HG02571 (cell line): ENCODE measurements at regions not wholly inside any gene's neighbourhood (a gene's known extent, or its start where the extent isn't known, plus 50 kb on each side); places are given as distances from the start of the nearest gene placed in this dataset.

Experiments used
- ATAC-seq: cut with Tn5 transposase; IDR thresholded peaks from one replicate; pipeline ENCODE4 v1.9.1; 2021; ENCODE audit warnings: mild to moderate bottlenecking, moderate library complexity; ENCODE audit not compliant: unreplicated experiment

DNA sequence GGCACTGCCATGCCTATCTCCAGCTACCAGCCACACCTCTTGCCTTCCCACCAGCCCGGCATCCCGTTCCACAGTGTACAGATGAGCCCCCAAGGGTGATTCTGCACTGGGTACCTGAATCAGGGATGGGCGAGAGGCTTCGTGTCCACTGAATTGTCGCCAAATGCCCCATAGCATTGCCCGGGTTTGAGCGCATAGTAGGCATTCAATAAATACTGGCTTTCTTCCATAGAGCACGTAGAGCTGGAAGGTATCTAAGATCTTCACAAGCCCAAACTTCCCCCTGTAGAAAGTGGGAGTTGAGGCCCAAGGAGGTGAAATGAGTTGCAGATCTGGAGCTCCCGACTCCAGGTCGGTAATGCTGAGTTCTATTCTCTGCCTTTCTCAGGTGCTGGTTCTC lies 358.7 kb downstream of the LPIN1 start:
- ATAC-seq = no peak

DNA sequence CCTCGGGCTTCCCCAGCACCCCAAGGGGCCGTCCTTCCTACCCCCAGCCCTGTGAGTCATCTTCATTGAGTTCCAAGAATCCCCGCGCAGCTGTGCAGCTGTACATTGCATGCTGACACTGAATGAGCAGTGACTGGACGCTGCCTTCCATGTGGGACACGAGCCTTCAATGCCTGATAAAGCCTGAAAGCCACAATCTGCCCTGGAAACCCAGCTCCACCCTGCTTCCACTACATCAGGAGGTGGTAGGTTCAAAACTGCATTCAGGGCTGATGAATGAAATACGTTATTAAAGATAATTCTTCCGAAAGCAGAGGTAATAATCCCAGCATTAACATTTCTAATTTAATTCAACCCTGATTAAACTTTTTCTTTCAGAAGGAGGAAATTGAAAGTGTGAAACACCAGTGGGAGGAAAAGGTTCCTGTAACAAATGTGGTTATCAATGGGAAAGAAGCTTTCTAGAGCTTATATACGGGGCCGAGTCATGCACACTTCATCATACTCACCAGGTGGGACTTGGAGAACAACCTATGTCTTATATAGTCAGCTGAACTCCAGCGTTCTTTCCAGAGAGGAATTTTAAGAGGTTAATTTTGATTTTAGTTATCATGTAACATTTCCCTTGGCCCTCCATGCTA lies 360.1 kb downstream of the LPIN1 start:
- ATAC-seq = peak; percentile 83

DNA sequence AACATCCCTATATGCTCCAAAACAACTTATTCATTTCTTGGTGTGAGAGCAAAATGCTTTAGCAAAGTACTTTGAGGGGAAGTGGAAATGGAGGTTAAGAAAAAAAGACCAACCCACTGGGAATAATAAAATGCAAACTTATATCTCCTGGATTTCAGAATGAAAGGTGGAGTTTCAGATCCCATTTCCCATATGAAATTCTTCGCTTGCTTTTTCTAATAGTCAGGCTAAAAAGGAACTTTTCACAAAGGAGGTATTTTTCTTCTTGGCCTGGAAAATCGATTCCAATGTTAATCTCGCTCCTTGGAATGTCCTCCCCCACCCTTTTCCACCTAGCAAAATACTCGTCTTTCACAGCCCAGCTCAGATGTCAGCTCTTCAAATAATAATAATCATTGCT lies 360.9 kb downstream of the LPIN1 start:
- ATAC-seq = no peak

DNA sequence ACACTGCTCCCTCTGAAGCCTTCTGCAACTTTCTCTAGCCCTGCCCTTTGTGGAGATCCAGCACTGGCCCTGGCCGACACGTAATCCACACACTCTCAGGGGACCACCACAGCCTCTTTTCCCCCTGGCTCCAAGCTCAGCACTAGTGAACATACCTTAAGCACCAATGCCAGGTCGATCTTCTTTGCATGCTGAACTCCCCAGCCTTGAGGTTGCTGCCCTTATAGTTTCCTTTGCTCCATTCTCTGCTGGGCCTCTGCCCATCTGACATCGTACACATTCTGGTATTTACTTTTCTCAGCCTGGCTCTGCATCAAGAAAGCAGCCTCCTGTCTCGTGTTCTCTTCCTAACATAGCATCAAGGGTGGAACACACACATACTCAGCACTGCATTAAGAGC lies 361.5 kb downstream of the LPIN1 start:
- no peak for ATAC-seq

DNA sequence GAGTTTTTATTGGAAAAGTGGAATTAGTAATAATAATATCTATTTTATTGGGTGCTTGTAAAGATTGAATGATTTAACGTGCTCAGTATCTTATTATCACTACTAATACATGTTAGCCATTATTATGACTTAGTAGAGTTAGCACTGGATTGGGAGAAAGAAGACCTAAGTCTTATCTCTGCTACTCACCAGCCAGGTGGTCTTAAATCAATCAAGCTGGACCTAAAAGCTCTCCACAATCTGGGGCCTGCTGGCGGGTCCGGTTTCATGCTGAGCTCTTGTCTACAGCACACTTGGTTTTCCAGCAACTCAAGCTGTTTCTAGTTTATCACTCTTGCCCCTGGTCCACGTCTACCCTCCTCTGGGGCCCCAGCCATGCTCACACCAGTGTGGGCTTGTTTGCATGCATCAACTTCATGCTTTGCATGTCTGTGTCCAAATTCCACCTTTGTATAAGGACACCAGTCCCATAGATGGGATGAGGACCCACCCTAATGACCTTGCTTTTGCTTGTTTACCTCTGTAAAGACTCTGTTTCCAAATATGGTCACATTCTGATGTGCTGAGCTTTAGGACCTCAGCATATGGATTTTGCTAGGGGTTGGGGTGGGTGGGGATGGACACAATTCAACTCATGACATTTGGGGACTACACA lies 363.1 kb downstream of the LPIN1 start:
- ATAC-seq = no peak

DNA sequence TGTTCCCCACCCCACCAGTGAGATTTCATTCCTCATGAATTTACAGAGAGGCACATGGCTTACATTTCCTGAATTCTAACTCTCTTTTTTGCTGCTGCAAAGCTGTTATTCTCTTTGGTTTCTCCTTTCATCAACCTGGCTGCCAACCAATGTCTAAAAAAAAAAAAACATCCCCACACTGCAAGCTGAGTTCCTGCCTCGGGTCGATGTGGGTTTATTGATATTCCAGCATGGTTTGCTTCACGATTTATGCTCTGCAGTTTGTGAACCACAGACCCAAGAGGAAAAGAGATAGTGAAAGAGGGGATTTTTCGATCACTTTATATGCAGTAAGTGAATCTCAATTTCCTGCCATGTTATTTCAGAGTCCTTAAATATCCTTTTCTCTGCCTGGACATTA lies 363.6 kb downstream of the LPIN1 start:
- ATAC-seq = no peak

DNA sequence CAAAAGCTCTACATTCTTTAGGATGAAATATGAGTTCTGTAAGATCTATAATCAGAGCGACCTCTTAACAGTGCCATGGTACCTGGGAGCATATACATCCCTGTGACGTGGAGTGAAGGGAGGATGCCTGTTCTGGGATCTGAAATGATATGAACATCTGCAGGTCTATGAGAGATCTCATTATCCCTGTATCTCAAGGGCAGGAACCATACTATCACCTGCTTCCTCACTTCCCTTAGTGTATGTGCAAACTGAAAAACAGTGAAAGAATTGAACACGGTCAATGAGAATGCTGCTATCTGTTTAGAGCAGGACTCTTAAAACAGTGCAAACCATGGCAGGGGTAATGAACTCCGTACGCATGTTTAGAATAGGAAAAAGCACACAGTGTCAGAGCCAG lies 364.0 kb downstream of the LPIN1 start:
- no peak for ATAC-seq

DNA sequence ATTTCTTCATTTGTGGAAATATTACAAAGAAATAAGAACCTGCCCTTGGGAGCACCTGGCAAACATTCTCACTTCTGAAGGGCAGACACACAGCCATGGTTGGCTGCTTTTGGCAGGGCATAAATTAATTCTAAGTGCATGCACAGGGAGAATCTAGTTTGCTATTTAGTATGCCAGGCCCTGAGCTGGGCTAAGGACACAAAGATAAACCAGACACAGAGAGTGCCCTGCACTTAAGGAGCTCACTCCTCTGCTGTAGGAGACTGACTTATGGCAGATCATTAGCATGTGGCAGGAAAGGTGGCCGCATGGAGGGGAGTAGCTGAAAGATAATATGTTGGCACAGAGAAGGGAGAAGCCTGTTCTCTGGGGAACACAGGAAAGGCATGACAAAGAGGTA lies 367.0 kb downstream of the LPIN1 start:
- no peak for ATAC-seq

DNA sequence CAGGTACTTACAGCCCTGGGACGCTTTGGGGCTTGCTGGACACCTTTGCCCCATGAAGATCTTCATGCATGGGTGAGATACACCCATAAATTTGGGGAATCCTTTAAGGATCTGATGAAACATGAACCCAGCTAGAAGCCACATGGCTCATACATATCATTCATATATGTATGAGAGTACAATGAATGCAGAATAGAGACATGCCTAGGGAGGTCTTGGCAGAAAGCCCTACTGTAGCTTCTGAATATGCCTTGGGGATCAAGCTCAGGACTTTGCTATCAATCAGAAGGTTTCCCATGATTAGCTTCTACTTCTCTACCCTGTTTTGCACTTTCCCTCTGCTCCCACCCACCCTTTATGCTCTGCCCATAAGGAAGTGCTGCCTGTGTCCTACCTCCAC lies 368.4 kb downstream of the LPIN1 start:
- no peak for ATAC-seq

DNA sequence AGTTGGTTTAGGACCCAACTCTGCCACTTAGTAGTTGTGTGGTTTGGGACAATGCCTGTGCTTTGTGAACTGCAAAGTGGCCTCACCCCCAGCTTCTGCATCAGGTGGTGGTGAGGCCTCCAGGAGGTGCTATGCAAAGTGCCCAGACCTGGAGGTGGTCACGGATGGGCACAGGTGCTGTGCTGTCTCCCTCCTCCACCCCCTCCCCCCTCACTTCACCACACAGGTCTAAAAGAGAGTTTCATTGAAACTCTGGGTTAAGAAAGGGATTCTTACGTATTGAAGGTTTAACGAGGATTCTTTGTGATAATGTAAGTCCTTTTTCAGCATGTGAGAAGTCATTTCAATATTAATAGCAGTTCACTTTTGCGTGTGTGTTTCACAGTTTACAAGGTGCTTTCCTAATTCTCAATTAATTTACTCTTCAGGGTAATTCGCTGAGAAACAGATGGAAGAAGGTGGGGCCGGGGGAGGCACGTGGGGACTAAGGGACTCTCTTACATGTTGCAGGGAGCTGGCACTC lies 369.9 kb downstream of the LPIN1 start:
- peak; percentile 51 for ATAC-seq

DNA sequence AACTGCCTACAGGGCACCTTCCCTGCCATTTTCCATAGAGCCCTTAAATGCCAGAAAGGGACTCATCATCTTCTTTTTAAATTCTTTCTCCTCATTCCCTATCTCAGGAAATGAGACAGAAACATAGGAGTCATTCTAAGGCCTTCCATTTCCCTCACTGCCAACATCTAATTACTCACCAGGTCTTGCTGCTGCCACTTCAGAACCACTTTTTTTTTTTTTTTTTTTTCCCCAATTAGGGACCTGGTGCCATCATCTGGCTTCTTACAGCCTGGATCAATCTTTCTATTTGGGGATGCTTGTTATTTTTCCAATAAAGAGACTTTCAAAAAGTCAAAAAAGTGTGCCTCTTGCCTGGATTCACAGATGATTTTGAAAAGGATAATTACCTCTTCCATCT lies 373.4 kb downstream of the LPIN1 start:
- ATAC-seq = no peak

DNA sequence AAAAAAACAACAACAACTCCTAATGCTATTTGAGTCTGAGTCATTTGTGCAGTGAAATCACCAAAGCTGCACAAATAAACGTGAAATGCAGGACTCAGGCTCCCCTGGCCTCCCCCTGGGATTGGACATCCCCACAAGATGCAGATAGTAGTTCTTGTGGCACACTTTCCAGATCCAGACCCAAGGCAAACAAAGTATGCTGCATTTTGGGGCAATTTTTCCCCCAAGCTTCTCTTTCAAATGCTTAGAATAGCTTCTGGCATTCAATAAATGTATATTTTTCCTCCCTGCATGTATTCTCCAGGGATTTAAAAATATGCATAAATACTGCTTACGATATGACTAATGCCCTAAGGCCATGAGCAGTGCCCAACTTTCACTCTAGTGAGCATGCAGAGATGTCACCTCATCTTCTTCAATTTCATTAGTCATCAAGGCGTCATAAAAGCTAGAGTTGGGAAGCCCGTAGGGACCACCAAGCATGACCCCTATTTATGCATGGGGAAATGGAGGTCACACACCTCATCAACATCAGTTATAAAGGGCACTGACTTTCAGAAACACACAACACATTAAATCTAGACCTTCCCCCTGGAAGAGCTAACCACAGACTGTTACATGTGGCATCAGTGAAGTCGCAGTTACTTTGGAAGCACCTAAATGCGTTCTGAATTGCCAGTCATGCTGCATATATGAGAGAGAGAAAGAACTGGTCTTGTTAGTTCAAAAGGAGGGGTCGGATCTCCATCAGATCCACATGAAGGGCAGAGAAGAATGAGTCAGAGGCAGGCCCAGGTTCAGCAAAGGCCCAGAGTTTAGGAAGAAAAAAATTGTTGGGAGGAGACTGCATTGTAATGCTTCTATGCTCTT lies 374.1 kb downstream of the LPIN1 start:
- no peak for ATAC-seq

DNA sequence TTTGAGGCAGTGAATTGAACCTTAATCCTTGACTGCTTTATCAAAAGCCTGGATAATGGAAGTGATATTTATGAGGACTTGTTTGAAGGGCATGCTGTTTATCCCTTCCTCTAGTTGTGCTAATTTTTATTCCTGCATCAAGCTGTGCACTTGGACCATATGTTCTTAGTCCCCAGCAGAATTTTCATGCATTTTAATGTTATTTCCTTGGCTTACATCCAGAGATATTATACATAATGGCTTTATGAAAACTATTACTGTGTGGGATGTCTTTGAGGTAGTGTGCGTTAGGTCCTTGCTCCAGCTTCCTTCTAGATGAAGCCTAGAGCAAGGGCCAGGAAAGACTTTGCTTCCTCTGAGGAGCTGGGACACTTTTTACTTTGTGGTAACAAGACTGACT lies 378.4 kb downstream of the LPIN1 start:
- ATAC-seq = no peak

DNA sequence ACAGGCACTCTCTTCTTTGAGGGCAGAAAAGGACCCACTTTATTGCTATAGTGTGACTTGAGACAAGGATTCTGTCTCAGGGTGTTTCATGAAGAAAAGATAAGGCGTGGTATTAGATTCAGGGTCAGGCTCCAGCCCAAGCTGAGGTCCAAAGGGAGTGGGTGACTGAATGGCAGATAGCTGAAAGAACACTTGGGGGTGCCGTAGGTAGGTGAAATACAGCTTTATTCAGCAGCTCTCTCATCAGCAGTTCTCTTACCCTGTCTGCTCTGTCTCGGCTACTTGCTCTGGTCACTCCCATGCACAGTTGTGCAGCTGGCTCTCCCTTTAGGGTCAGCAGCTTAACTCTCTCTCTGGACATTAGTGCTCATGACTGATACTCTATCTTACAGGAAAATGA lies 379.9 kb downstream of the LPIN1 start:
- no peak for ATAC-seq

DNA sequence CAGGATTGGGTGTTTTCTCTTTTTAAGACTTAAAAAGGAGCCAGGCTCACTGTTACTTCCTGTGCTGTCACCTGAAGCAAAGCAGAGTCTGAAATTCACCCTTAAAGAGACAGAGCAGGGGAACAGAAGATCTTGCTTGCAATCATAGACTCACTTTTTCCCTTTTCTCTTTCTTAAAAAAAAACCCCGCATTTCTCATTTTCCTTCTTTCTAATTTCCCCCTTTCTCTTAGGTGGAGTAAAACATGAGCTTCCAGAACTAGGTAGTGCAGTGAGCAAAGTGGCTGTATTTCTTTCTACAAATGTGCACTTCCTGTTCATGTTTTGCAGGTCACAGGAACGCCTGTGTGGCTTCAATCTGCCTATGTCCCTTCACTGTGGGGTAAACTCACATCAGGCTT lies 381.2 kb downstream of the LPIN1 start:
- no peak for ATAC-seq

DNA sequence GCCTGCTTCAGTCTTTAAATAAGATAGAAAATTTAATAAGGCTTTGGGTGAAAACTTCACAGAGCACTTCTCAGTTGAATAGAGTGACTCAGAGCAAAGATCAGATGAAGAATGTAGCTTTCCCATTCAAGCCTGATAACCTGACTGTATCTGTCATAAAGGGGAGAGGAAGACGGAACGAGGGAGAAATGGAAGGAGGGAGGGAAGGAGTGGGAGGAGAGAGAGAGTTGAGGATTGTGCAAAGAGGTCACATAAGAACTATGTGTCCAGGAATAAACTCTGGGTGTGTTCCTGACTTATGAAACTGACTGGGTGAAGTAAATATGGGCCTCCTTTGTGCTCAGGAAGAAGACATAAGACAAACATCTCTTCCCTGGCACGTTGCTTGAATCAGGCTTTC lies 385.5 kb downstream of the LPIN1 start:
- ATAC-seq = no peak

DNA sequence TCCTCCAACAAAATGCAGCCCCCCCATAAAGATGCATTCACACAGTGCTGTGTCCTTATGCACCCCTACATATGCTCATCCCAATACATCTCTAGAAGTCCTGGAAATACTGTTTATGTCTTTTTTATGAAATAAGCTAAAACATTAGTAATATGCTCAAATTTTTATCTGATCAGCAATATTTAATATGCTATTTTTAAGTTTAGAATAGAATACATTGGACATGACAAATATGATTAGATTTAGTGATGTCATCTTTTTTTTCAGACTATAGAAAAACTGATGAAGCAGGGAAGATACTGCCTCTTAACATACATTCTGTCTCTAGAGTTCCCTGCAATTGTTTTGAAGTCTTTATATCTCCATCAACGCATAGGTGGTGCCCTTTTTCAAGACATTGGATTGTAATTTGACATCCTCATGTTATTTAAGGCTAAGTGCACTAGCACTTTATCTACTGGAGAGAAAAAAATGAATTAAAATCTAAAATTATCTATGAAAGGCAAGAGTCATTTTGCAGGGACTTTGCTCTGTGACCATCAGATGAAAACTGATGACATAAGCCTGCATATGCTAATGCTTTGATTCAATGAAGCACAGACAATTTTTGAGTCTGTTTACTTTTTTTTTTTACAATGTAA lies 395.3 kb downstream of the LPIN1 start:
- ATAC-seq = no peak

DNA sequence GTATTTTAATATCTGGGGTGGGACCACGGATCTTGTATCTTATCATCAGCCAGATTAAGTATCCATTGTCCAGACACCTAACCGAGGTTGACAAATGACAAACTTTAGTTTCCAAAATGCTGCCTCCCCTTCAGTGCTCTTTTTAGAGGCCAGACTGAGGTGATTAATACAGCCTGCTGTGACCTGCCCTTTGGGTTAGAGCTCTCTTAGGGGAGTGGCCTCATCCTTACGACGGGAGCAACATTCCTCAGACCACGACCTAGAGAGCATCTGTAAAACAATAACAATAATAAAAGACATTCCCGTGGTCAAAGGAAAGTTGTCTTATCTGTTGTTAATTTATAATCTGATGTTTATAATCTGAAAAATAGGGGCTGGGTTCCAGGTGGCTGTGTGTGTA lies 405.3 kb downstream of the LPIN1 start:
- ATAC-seq = no peak

DNA sequence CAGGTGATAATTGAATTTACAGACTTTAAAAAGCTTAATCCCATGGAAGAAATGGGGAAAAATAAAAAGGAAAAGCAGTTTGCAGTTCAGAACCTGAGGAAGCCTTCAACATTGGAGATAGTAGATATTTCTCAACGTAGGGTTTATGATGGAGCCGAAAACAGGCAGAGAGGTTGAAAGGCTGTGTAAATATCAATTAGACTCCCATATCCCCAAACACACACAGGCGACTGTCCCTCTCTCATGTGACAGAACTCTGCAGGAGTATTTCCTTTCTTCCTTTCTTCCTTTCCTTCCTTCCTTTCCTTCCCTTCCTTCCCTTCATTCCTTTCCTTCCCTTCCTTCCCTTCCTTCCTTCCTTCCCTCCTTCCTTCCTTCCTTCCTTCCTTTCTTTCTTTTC lies 406.5 kb downstream of the LPIN1 start:
- ATAC-seq = no peak

DNA sequence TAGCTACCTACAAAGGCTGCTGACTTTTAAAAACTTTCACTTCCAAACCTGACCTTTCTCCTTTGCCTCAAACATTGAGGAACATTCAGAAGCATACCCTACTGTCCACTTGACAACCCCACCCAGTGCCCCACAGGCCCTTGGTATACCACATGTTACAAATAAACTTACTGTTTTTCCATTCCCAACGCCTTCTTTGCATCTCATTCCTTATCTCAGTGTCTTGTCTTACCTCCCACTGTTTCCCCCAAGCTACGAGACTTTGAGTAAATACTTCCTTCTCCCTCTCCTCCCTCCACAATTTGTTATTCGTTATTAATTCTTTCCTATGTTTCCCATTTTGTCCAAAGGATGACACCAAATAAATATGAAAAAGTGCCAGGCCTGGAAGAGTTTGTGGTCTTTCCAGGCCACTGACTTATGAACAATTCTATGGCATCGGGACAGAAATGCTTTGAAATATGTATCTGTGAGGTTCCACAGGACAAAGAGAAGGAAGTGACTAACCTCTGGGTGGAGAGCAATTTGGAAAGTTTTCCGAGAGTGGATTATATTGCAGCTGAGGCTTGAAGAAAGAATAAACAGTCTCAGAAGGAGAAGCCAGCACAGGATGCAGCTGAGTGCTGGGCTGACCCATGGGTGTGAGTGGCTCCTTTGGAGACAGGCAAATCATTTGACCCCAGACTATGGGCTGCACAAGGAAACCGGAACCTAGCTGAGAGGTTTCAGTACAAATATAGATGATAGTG lies 409.0 kb downstream of the LPIN1 start:
- ATAC-seq = no peak

DNA sequence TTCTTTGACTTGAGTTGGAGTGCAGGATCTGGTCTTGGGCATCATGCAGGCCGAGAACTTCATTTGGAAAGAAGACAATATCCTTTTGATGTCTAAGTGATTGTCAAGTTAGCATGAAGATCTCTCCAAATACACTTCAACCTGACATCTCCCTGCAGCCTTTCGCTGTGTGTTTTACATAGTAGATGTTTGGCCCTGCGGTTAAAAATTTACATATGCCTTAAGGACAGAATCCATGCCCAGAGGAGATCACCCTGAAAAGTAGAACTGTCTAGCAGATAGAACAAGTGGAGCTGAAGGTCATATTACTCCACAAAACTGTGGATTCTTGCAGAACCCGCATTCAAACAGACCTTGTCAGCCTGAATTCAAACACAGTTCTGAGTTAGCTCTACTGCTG lies 409.9 kb downstream of the LPIN1 start:
- no peak for ATAC-seq
